Left ventricle myocardium inferior (tissue), 1 donor: ENCODE measurements at regions not wholly inside any gene's neighbourhood (a gene's known extent, or its start where the extent isn't known, plus 50 kb on each side); places are given as distances from the start of the nearest gene placed in this dataset.

ENCODE experiments used
- DNase-seq: peaks from one replicate; pipeline ENCODE4 v3.0.0-alpha.2; 2020
- H3K27ac ChIP-seq: fragments of 200-600 bp; replicated peaks from 2 replicates; pipeline ENCODE4 v1.8.0; 2021
- H3K27me3 ChIP-seq: fragments of 200-600 bp; 2 replicates; pipeline ENCODE4 v1.8.0; 2021; ENCODE audit warnings: low read depth
- H3K36me3 ChIP-seq: fragments of 200-600 bp; 2 replicates; pipeline ENCODE4 v1.8.0; 2021
- H3K4me1 ChIP-seq: fragments of 200-600 bp; 2 replicates; pipeline ENCODE4 v1.8.0; 2021
- H3K4me3 ChIP-seq: fragments of 200-600 bp; 2 replicates; pipeline ENCODE4 v1.8.0; 2021; ENCODE audit warnings: mild to moderate bottlenecking, moderate library complexity
- H3K9me3 ChIP-seq: fragments of 200-600 bp; replicated peaks from 2 replicates; pipeline ENCODE4 v1.8.0; 2021
- CTCF ChIP-seq: fragments of 200-600 bp; IDR thresholded peaks from 2 replicates; pipeline ENCODE4 v1.8.0; 2021; ENCODE audit warnings: antibody characterized with exemption, mild to moderate bottlenecking, borderline replicate concordance
- intact Hi-C: fragments of 100-400 bp; cut with micrococcal nuclease; formaldehyde crosslinking; loops from one replicate; pipeline ENCODE4 v1.11.0; 2022
- donor health status: DM: no; HTN: yes; CAD: no; lungs with severe emphysema.

GRCh38 chr5:39896706-39897105 lies 471.9 kb upstream of the DAB2 start:
- no peaks in the 10 kb centered on the region for H3K36me3 ChIP-seq
- DNase-seq, result no peak
- no peaks in the 10 kb centered on the region for H3K9me3 ChIP-seq
- H3K4me1 ChIP-seq, result no peaks in the 10 kb centered on the region
- intact Hi-C loops, result no loop called here
- no peak for TF ChIP-seq CTCF
- no peak overlapping the region for H3K4me3 ChIP-seq
- H3K27ac ChIP-seq, result no peak overlapping the region
- no peaks in the 10 kb centered on the region for H3K27me3 ChIP-seq

GRCh38 chr5:39896104-39896503 lies 471.3 kb upstream of the DAB2 start:
- Histone ChIP-seq H3K9me3 (no peaks in the 10 kb centered on the region), H3K4me3 (no peak overlapping the region), H3K27me3 (no peaks in the 10 kb centered on the region), H3K27ac (no peak overlapping the region), H3K36me3 (no peaks in the 10 kb centered on the region), H3K4me1 (no peaks in the 10 kb centered on the region)
- TF ChIP-seq CTCF, result no peak
- no peak for DNase-seq
- intact Hi-C loops, result no loop called here

- intact Hi-C loops, result no loop called here
- no peak for TF ChIP-seq CTCF
- Histone ChIP-seq H3K4me1 (no peaks in the 10 kb centered on the region), H3K27ac (no peak overlapping the region), H3K4me3 (no peak overlapping the region), H3K27me3 (no peaks in the 10 kb centered on the region), H3K9me3 (no peaks in the 10 kb centered on the region), H3K36me3 (no peaks in the 10 kb centered on the region)
- DNase-seq, result no peak
Observed at GRCh38 chr5:39892708-39893107, 467.9 kb upstream of the DAB2 start.

- no peak for DNase-seq
- intact Hi-C loops, result no loop called here
- no peaks in the 10 kb centered on the region for H3K4me1 ChIP-seq
- H3K9me3 ChIP-seq, result peaks cover 12% of the 10 kb centered on the region
- no peak for TF ChIP-seq CTCF
- no peak overlapping the region for H3K27ac ChIP-seq
- no peaks in the 10 kb centered on the region for H3K36me3 ChIP-seq
- H3K4me3 ChIP-seq, result no peak overlapping the region
- no peaks in the 10 kb centered on the region for H3K27me3 ChIP-seq
Observed at GRCh38 chr5:39891376-39891775, 466.6 kb upstream of the DAB2 start.

GRCh38 chr5:39880985-39881384 lies 456.2 kb upstream of the DAB2 start:
- Histone ChIP-seq H3K9me3 (no peaks in the 10 kb centered on the region), H3K27me3 (no peaks in the 10 kb centered on the region), H3K27ac (no peak overlapping the region), H3K4me1 (no peaks in the 10 kb centered on the region), H3K36me3 (no peaks in the 10 kb centered on the region), H3K4me3 (no peak overlapping the region)
- no peak for DNase-seq
- intact Hi-C loops, result no loop called here
- TF ChIP-seq CTCF, result no peak

GRCh38 chr5:39877479-39877878 lies 452.7 kb upstream of the DAB2 start:
- no peaks in the 10 kb centered on the region for H3K36me3 ChIP-seq
- no peak for DNase-seq
- no peaks in the 10 kb centered on the region for H3K9me3 ChIP-seq
- no peak for TF ChIP-seq CTCF
- intact Hi-C loops, result no loop called here
- no peak overlapping the region for H3K27ac ChIP-seq
- H3K27me3 ChIP-seq, result no peaks in the 10 kb centered on the region
- no peak overlapping the region for H3K4me3 ChIP-seq
- no peaks in the 10 kb centered on the region for H3K4me1 ChIP-seq
